ENCODE measurements at regions not wholly inside any gene's neighbourhood (a gene's known extent, or its start where the extent isn't known, plus 50 kb on each side); places are given as distances from the start of the nearest gene placed in this dataset.
"Not testable (repeated sequence)": the region's sequence is repeated elsewhere in the genome, so short reads cannot be mapped to it uniquely, and the experiment has no call there.

GRCh38 chr1:73491621-73492020 lies 706.4 kb downstream of the LRRIQ3 start:
- DNase-seq (ENCODE audit: low spot score), result no peak

- DNase-seq (ENCODE audit: low spot score), result no peak
Measured at GRCh38 chr1:73475316-73475870, 722.6 kb downstream of the LRRIQ3 start.

GRCh38 chr1:73472810-73473209 lies 725.2 kb downstream of the LRRIQ3 start:
- DNase-seq (ENCODE audit: low spot score), result no peak

- no peak for DNase-seq (ENCODE audit: low spot score)
Measured at GRCh38 chr1:73467731-73468130, 730.2 kb downstream of the LRRIQ3 start.

- no peak for DNase-seq (ENCODE audit: low spot score)
Measured at GRCh38 chr1:73463873-73464272, 734.1 kb downstream of the LRRIQ3 start.

DNA sequence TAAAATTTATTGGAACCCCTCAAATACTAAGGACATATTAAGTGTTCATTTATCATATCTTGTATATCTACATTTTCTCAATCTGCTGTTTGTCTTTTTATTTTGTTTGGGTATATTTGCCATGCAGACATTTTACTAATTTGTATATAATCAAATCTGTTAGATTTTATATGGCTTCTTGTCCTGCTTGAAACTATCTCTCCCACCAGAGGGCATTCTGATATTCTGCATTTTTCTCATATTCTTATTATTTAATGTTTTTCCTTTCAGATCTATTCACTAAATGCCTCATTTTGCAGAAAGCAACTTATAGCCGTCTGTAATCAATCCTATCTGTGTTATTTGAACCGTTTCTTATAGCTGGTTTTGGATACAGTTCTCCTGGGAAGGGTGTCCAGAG lies 745.5 kb downstream of the LRRIQ3 start:
- DNase-seq (ENCODE audit: low spot score), result no peak

DNA sequence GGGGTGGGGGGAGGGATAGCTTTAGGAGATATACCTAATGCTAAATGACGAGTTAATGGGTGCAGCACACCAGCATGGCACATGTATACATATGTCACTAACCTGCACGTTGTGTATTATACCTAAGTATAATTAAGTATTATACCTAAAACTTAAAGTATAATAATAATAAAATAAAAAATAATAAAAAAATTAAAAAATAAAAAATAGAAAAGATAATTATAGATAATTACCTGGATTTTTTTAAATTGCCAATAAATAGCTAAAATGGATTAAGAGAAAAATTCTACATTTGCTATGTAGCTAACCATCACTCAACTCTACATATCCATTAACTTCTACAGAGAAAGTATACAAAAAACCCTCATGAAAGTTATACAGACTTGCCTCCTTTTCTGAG lies 747.3 kb downstream of the LRRIQ3 start:
- not testable (repeated sequence) for DNase-seq (ENCODE audit: low spot score)

- DNase-seq (ENCODE audit: low spot score), result no peak
Measured at GRCh38 chr1:73411479-73411878, 786.5 kb downstream of the LRRIQ3 start.

GRCh38 chr1:73401666-73402065 lies 796.3 kb downstream of the LRRIQ3 start:
- DNase-seq (ENCODE audit: low spot score), result no peak

GRCh38 chr1:73382966-73383365 lies 815.0 kb downstream of the LRRIQ3 start:
- no peak for DNase-seq (ENCODE audit: low spot score)

DNA sequence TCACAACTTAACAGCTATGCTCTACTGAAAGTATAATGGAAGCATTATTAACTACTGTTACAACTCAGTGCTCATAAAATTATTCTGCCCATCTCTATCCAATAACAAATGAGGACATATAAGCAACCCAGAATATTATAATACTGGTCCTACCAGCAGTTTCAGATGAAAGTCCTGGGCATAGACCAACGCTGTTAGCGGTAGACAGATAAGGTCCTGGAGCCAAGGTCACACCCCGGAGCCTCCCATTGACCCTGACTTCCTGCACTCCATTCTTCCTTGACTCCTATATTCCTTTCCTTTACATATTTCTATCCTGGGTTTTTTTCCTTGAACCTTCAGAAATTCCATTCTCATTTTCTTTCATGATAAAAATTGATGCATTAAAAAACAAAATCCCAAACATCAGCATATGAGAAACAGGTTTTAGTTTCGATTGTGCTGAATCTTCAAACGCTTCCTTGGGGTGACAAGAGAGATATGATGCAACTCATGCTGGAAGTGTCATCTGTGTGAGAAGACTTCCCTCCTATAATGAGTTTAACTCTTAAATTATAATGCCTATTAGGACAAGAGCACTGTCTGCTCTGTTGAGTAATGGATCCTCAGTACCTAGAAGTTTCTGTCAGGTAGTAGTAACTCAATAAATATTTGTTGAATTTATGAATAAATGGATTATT lies 831.1 kb downstream of the LRRIQ3 start:
- no peak for DNase-seq (ENCODE audit: low spot score)

GRCh38 chr1:73359001-73359400 lies 839.0 kb downstream of the LRRIQ3 start:
- DNase-seq (ENCODE audit: low spot score), result no peak

DNA sequence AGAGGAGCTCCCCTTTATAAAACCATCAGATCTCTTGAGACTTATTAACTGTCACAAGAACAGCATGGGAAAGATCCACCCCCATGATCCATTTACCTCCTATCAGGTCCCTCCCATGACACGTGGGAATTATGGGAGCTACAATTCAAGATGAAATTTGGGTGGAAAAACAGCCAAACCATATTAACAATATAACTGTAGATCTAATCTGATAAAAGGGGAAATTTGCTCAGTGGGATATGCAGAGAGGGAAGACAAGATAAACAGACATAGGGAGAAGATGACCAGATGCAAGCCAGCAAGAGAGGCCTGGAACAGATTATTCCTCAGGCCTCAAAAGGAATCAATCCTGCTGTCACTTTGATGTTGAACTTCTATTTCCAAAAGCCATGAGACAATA lies 841.5 kb downstream of the LRRIQ3 start:
- DNase-seq (ENCODE audit: low spot score), result no peak

GRCh38 chr1:73343947-73344346 lies 854.0 kb downstream of the LRRIQ3 start:
- DNase-seq (ENCODE audit: low spot score), result no peak

DNA sequence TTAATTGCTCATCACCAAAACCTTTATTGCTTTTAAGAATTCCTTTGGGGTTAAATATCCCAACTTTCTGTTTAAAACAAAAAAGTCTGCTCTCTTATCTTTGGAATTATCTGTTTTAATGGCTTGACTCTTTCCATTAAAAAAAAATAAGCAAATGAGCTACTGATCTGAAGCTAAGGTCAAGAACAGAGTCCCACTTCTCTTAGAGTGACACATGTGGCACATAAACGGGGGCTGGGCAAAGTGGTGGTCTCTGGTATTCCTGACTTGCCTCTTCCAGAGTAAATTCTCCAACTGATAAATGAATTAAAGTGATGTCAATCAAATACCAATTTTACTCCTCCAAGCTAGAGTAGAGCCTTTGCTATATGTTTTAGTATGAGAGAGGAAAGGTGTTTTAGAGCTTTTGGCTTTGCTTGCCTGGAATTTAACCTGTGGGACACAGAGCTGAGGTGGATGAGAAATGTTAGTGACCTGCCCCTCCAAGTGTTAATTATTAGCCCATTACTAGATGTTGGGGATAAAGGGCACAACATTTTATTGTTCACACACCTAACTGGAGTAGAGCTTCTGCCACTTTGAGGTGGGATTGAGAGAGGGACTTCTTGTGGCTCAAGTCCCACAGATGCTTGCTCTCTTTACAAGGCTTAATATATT lies 864.0 kb downstream of the LRRIQ3 start:
- no peak for DNase-seq (ENCODE audit: low spot score)

- DNase-seq (ENCODE audit: low spot score), result no peak
Measured at GRCh38 chr1:73331726-73332125, 866.2 kb downstream of the LRRIQ3 start.

DNA sequence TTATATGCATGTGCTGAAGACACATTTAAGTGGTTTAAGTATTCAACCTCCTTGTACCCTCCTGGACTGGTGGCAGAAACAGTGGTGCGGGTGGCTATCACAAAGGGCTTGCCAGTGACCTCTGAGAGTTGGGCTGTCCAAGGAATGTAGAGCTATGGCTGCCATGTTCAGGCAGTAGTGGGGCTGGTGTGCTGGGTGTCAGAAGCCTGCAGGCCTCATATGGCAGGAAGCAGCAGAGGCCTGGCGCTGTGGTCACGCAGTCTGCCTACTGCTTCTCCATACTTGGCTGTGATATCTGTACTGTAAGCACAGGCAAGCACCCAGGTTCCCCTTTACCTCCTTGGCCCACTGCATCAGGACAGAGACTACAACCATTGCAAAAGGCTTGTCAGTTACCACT lies 870.0 kb downstream of the LRRIQ3 start:
- no peak for DNase-seq (ENCODE audit: low spot score)

DNA sequence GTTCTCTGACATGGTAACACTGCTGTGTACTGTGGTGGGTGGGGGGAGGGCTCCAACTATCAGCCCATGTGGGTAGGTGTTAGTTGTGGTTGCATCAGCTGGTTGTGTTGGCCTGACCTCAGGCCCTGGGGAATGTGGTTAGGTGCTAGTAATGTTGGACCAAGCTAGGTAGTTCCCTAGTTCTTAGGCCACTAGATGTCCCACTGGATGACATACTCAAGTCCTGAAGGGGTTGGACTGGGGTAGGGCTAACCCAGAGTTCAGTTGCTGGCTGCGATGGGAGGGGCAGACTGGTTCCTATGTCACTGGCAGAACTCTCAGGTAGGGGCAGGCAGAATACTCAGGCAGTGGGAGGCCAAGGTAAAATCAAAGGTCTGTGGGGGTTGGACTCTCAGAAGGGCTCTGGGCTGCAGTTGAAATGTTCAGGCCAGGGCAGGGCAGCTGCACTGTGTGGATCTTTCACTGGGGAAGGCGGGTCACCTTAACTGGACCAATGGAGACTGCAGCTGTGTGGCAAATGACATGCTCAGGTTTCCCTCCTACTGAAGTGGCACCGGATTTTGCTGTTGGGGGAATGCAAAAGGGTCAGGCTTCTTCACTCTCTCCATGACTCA lies 870.7 kb downstream of the LRRIQ3 start:
- no peak for DNase-seq (ENCODE audit: low spot score)

GRCh38 chr1:73326663-73327062 lies 871.3 kb downstream of the LRRIQ3 start:
- no peak for DNase-seq (ENCODE audit: low spot score)

DNA sequence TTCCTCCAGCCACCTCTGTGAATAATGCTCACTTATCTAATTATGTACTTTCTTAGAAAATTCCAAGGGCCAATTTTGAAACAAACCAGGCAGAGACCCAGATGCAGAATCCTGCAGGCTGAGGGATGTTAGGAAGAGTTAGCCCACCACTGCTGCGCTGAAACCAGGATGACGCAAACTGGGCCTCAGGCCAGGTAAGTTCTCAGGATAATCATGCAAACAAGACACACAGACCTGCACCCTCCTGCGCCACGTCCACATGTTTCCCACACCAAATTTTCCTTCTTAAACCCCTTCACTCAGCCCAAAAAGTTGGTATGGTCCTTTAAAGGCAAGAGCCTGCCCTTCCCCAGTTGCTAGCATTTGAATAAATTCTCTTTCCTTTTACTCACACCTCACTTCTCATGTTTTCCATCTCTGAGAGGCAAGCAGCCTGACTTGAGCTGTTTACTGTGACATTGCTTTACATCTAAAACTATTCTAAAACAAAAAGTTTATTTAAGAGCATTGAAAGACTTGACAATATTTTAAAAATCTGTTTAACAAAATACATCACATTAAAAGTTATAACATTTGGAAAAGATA lies 887.1 kb downstream of the LRRIQ3 start:
- DNase-seq (ENCODE audit: low spot score), result no peak

DNA sequence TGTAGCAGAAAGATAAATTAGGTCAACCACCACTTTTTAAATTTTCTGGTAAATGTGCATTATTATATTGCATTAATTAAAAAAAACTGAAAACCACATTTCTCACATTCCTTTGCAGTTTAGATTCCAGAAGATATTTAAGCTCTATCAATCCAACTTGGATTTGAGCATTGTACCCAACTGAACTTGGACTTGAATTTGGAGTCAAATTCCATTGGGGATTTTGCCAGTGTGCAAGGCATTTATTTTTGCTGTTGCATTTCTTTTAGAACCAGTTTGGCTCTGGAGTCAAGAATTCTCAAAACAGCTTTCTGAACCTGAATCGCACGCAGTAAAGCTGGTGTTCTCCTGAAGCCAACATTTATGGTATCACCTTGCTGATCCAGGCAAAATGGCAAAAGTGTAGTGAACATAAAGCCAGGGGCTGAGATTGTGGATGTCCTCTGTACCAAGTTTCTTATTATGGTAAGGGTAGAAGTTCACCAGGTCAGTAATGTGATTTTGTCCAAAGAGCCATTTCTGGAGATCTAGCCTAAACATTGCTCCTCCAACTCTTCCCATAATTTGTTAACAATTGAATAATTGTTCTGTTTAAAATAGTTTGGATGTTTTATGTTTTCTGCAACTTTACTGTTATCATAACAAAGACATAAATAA lies 890.9 kb downstream of the LRRIQ3 start:
- no peak for DNase-seq (ENCODE audit: low spot score)

- DNase-seq (ENCODE audit: low spot score), result no peak
Measured at GRCh38 chr1:73273886-73274285, 924.1 kb downstream of the LRRIQ3 start.
